ENCODE measurements at regions not wholly inside any gene's neighbourhood (a gene's known extent, or its start where the extent isn't known, plus 50 kb on each side); places are given as distances from the start of the nearest gene placed in this dataset.

DNA sequence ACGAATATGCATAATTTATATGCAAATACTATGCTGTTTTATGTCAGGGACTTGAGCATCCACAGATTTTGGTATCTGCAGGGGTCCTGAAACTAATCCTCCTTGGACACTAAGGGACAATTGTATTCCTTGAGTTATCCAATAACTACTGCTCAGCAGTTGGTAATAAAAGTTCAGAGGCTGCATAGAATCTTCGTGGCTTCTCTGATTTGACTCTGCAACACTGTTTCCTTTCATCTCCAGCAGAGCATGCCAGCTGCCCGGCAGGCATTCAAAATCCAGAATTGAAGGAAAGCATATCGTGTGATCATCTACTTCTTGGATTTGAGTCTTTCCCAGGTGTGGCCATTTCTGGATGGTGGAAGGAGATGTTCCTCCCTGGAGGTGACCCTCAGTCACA is 64.5 kb upstream of the MRI1 start:
- Histone ChIP-seq H2AFZ (ENCODE audit: low read length) (no peak overlapping the region), H3K36me3 (ENCODE audit: insufficient read depth, low read length) (no peaks in the 10 kb centered on the region), H3K9me3 (ENCODE audit: low read length) (no peaks in the 10 kb centered on the region), H3K27ac (ENCODE audit: low read depth, low read length, poor library complexity, severe bottlenecking) (no peak overlapping the region), H3K4me2 (ENCODE audit: low read length) (no peak overlapping the region), H3K4me1 (ENCODE audit: insufficient read depth, low read length, poor library complexity, severe bottlenecking) (no peaks in the 10 kb centered on the region), H3K4me3 (ENCODE audit: low read depth, low read length, poor library complexity, severe bottlenecking) (no peak overlapping the region), H4K20me1 (ENCODE audit: insufficient read depth, low read length) (no peaks in the 10 kb centered on the region), H3K9me2 (ENCODE audit: insufficient read depth, low read length) (no peaks in the 10 kb centered on the region), H3K79me2 (ENCODE audit: insufficient read depth, low read depth, low read length) (no peaks in the 10 kb centered on the region)
- intact Hi-C loops (cut with micrococcal nuclease; ENCODE audit: unreplicated experiment) = no loop called here
- no TSS peak for BruUV-seq (replicated peaks)
- CTCF ChIA-PET (ENCODE audit: unreplicated experiment) = no interaction called here
- no peak for TF ChIP-seq EZH2phosphoT487 (IDR thresholded peaks at IDR 0.05; ENCODE audit: borderline replicate concordance, low read depth, low read length)
- TF ChIP-seq, protein P1, sequence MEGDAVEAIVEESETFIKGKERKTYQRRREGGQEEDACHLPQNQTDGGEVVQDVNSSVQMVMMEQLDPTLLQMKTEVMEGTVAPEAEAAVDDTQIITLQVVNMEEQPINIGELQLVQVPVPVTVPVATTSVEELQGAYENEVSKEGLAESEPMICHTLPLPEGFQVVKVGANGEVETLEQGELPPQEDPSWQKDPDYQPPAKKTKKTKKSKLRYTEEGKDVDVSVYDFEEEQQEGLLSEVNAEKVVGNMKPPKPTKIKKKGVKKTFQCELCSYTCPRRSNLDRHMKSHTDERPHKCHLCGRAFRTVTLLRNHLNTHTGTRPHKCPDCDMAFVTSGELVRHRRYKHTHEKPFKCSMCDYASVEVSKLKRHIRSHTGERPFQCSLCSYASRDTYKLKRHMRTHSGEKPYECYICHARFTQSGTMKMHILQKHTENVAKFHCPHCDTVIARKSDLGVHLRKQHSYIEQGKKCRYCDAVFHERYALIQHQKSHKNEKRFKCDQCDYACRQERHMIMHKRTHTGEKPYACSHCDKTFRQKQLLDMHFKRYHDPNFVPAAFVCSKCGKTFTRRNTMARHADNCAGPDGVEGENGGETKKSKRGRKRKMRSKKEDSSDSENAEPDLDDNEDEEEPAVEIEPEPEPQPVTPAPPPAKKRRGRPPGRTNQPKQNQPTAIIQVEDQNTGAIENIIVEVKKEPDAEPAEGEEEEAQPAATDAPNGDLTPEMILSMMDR (conservative IDR thresholded peaks at IDR 0.05; ENCODE audit: low read length) = no peak
- DNase-seq (ENCODE audit: low spot score) = no peak
- POLR2A ChIA-PET = interaction anchor here (0.6 kb wide), 1 partner anchor 1482 kb away, joined by 3 read pairs; no protein-coding TSS in a partner anchor

DNA sequence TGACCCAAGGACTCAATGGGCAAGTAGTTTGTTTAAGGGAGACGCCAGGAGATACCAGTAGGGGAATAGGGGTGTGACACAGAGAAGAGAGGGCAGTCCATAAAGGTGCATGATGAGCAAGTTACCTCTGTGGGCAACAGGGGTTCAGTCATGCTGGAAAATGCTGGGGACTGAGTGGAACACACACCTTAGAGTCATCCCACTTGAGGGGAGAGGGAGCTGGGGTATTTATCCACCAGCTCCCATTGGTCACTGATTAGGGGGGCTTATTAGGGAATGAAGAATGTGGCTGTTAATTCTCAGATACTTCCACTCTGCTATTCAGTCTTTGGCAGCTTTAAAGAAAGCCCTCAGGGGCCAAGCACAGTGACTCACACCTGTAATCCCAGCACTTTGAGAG is 67.5 kb upstream of the MRI1 start:
- no peak for DNase-seq (ENCODE audit: low spot score)
- no peaks in the 10 kb centered on the region for H3K36me3 ChIP-seq (ENCODE audit: insufficient read depth, low read length)
- H3K9me2 ChIP-seq (ENCODE audit: insufficient read depth, low read length) = no peaks in the 10 kb centered on the region
- H3K4me3 ChIP-seq (ENCODE audit: low read depth, low read length, poor library complexity, severe bottlenecking) = no peak overlapping the region
- no peak overlapping the region for H2AFZ ChIP-seq (ENCODE audit: low read length)
- H3K79me2 ChIP-seq (ENCODE audit: insufficient read depth, low read depth, low read length) = no peaks in the 10 kb centered on the region
- intact Hi-C loops (cut with micrococcal nuclease; ENCODE audit: unreplicated experiment) = no loop called here
- H4K20me1 ChIP-seq (ENCODE audit: insufficient read depth, low read length) = no peaks in the 10 kb centered on the region
- no TSS peak for BruUV-seq (replicated peaks)
- H3K4me1 ChIP-seq (ENCODE audit: insufficient read depth, low read length, poor library complexity, severe bottlenecking) = no peaks in the 10 kb centered on the region
- TF ChIP-seq, protein P1 (conservative IDR thresholded peaks at IDR 0.05; ENCODE audit: low read length) = no peak
- TF ChIP-seq EZH2phosphoT487 (IDR thresholded peaks at IDR 0.05; ENCODE audit: borderline replicate concordance, low read depth, low read length) = no peak
- POLR2A ChIA-PET = interaction anchor here (0.6 kb wide), 1 partner anchor 51 kb away, joined by 4 read pairs; no protein-coding TSS in a partner anchor
- H3K9me3 ChIP-seq (ENCODE audit: low read length) = no peaks in the 10 kb centered on the region
- CTCF ChIA-PET (ENCODE audit: unreplicated experiment) = no interaction called here
- no peak overlapping the region for H3K4me2 ChIP-seq (ENCODE audit: low read length)
- no peak overlapping the region for H3K27ac ChIP-seq (ENCODE audit: low read depth, low read length, poor library complexity, severe bottlenecking)

DNA sequence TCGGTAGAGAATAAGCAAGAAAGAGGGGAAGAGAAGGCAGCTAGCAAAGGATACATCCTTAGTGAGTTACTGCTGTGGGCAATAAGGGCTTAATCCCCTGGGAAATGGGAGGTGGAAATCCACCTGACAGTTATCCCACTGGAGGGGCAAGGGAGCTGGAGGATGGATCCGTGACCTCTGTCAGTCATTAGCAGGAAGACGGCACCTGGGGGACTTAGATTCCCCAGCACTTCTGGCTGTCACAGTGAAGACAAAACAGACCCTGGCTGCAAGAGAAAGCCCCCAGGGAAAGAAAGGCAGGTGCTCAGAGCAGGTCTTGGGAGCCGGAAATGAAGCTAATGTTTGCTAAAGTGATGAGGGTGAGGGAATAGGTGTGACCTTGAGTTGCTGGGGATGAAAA is 70.4 kb upstream of the MRI1 start:
- Histone ChIP-seq H3K9me2 (ENCODE audit: insufficient read depth, low read length) (no peaks in the 10 kb centered on the region), H3K27ac (ENCODE audit: low read depth, low read length, poor library complexity, severe bottlenecking) (no peak overlapping the region), H3K4me2 (ENCODE audit: low read length) (no peak overlapping the region), H4K20me1 (ENCODE audit: insufficient read depth, low read length) (no peaks in the 10 kb centered on the region), H3K9me3 (ENCODE audit: low read length) (no peaks in the 10 kb centered on the region), H2AFZ (ENCODE audit: low read length) (no peak overlapping the region), H3K79me2 (ENCODE audit: insufficient read depth, low read depth, low read length) (no peaks in the 10 kb centered on the region), H3K36me3 (ENCODE audit: insufficient read depth, low read length) (no peaks in the 10 kb centered on the region), H3K4me3 (ENCODE audit: low read depth, low read length, poor library complexity, severe bottlenecking) (no peak overlapping the region), H3K4me1 (ENCODE audit: insufficient read depth, low read length, poor library complexity, severe bottlenecking) (no peaks in the 10 kb centered on the region)
- no peak for TF ChIP-seq EZH2phosphoT487 (IDR thresholded peaks at IDR 0.05; ENCODE audit: borderline replicate concordance, low read depth, low read length)
- TF ChIP-seq, protein P1 (conservative IDR thresholded peaks at IDR 0.05; ENCODE audit: low read length) = no peak
- BruUV-seq (replicated peaks) = no TSS peak
- ChIA-PET POLR2A (no interaction called here), CTCF (ENCODE audit: unreplicated experiment) (no interaction called here)
- no peak for DNase-seq (ENCODE audit: low spot score)
- intact Hi-C loops (cut with micrococcal nuclease; ENCODE audit: unreplicated experiment) = no loop called here
